ENCODE measurements at regions not wholly inside any gene's neighbourhood (a gene's known extent, or its start where the extent isn't known, plus 50 kb on each side); places are given as distances from the start of the nearest gene placed in this dataset.

DNA sequence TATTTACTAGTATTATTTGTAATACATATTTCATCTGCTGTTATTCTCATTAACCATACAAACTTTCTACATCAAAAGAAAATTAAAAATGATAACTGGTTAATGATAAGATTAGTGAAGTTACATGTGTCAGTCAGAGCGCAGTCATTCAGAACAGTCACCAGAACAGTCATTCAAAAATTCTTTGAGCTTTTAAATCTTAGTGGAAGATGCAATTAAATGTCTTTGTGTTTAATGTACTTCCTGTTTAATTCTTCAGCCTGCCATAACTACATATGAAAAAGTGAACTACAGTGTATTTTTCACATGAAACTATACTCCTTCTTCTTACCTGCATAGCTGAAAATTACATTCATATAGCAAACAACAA, 179.7 kb upstream of the NDST4 start:
- Histone ChIP-seq H3K56ac (ENCODE audit: insufficient read length, low read depth, low read length) (no peak overlapping the region), H3K4me2 (ENCODE audit: insufficient read depth, insufficient read length, low read length) (no peak overlapping the region), H4K20me1 (ENCODE audit: control insufficient read depth, insufficient read depth, insufficient read length) (no peaks in the 10 kb centered on the region), H2BK120ac (ENCODE audit: low read depth, low read length, poor library complexity, severe bottlenecking) (no peak overlapping the region), H4K91ac (ENCODE audit: insufficient read length, low read depth, low read length) (no peak overlapping the region), H3K27ac (ENCODE audit: insufficient read length, low read depth, low read length) (no peak overlapping the region), H2BK20ac (ENCODE audit: low read depth, low read length, poor library complexity, severe bottlenecking) (no peak overlapping the region), H2BK15ac (ENCODE audit: low read depth, low read length) (no peak overlapping the region), H2AFZ (ENCODE audit: low read length) (no peak overlapping the region), H3K9me3 (ENCODE audit: control insufficient read depth, low read depth, low read length) (no peaks in the 10 kb centered on the region), H3K79me2 (ENCODE audit: insufficient read depth, low read length) (no peaks in the 10 kb centered on the region), H3K27me3 (ENCODE audit: insufficient read depth, low read length) (no peaks in the 10 kb centered on the region), H2BK5ac (ENCODE audit: insufficient read length, low read length) (no peak overlapping the region), H3K23ac (ENCODE audit: insufficient read length, low read depth, low read length) (no peak overlapping the region), H3T11ph (ENCODE audit: low read length) (no peak overlapping the region), H3K4ac (ENCODE audit: low read depth, low read length) (no peak overlapping the region), H2BK12ac (ENCODE audit: insufficient read length, low read depth, low read length) (no peak overlapping the region), H3K23me2 (ENCODE audit: insufficient read length, low read depth, low read length, poor library complexity, severe bottlenecking) (no peaks in the 10 kb centered on the region), H3K14ac (ENCODE audit: insufficient read depth, low read length) (no peak overlapping the region), H3K79me1 (ENCODE audit: insufficient read depth, low read depth, low read length, poor library complexity, severe bottlenecking) (no peaks in the 10 kb centered on the region), H3K18ac (ENCODE audit: insufficient read length, low read depth, low read length) (no peak overlapping the region), H2AK5ac (ENCODE audit: insufficient read length, low read length) (no peak overlapping the region), H3K4me1 (ENCODE audit: insufficient read depth, low read length) (no peaks in the 10 kb centered on the region), H4K5ac (ENCODE audit: insufficient read length, low read depth, low read length) (no peak overlapping the region), H3K9ac (ENCODE audit: extremely low read depth, insufficient read length, low read length) (no peak overlapping the region), H4K8ac (replicated peaks; ENCODE audit: insufficient read length, low read depth, low read length) (no peak overlapping the region)
- no peaks in the 10 kb centered on the region for H3K9me3 Mint-ChIP-seq
- H3K4me1 Mint-ChIP-seq, result no peaks in the 10 kb centered on the region
- no peak overlapping the region for H3K4me3 Mint-ChIP-seq
- TF ChIP-seq, protein P1, sequence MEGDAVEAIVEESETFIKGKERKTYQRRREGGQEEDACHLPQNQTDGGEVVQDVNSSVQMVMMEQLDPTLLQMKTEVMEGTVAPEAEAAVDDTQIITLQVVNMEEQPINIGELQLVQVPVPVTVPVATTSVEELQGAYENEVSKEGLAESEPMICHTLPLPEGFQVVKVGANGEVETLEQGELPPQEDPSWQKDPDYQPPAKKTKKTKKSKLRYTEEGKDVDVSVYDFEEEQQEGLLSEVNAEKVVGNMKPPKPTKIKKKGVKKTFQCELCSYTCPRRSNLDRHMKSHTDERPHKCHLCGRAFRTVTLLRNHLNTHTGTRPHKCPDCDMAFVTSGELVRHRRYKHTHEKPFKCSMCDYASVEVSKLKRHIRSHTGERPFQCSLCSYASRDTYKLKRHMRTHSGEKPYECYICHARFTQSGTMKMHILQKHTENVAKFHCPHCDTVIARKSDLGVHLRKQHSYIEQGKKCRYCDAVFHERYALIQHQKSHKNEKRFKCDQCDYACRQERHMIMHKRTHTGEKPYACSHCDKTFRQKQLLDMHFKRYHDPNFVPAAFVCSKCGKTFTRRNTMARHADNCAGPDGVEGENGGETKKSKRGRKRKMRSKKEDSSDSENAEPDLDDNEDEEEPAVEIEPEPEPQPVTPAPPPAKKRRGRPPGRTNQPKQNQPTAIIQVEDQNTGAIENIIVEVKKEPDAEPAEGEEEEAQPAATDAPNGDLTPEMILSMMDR (conservative IDR thresholded peaks at IDR 0.05), result no peak
- H3K36me3 Mint-ChIP-seq (ENCODE audit: insufficient read depth in 1 of 3, low read depth in 3 of 3), result no peaks in the 10 kb centered on the region
- WGBS (ENCODE audit: extremely low coverage, insufficient read length, low lambda C conversion rate), result no CpG with 5 or more reads among the region's 1 CpG
- no peak for DNase-seq
- H3K27me3 Mint-ChIP-seq (ENCODE audit: low read depth), result no peaks in the 10 kb centered on the region
- H3K27ac Mint-ChIP-seq, result no peak overlapping the region
